HG03045 (cell line): ENCODE measurements at regions not wholly inside any gene's neighbourhood (a gene's known extent, or its start where the extent isn't known, plus 50 kb on each side); places are given as distances from the start of the nearest gene placed in this dataset.
"Not testable (repeated sequence)": the region's sequence is repeated elsewhere in the genome, so short reads cannot be mapped to it uniquely, and the experiment has no call there.

Experiments used
- ATAC-seq: cut with Tn5 transposase; IDR thresholded peaks from one replicate; pipeline ENCODE4 v1.9.1; 2021; ENCODE audit warnings: mild to moderate bottlenecking, moderate library complexity; ENCODE audit not compliant: unreplicated experiment

GRCh38 chr14:28820677-28821076 lies 54.1 kb downstream of the FOXG1 start:
- no peak for ATAC-seq

GRCh38 chr14:28821993-28822392 lies 55.4 kb downstream of the FOXG1 start:
- ATAC-seq = no peak

- ATAC-seq = no peak
Measured at GRCh38 chr14:28823245-28823644, 56.7 kb downstream of the FOXG1 start.

GRCh38 chr14:28830115-28830534 lies 63.5 kb downstream of the FOXG1 start:
- no peak for ATAC-seq

GRCh38 chr14:28831126-28831525 lies 64.5 kb downstream of the FOXG1 start:
- peak; percentile 98 for ATAC-seq

GRCh38 chr14:28842569-28842968 lies 76.0 kb downstream of the FOXG1 start:
- not testable (repeated sequence) for ATAC-seq

GRCh38 chr14:28867571-28867970 lies 101.0 kb downstream of the FOXG1 start:
- ATAC-seq = no peak

- ATAC-seq = no peak
Measured at GRCh38 chr14:28870033-28870564, 103.5 kb downstream of the FOXG1 start.

GRCh38 chr14:28875934-28876571 lies 109.5 kb downstream of the FOXG1 start:
- ATAC-seq = no peak

GRCh38 chr14:28876572-28876945 lies 110.0 kb downstream of the FOXG1 start:
- ATAC-seq = no peak

- ATAC-seq = no peak
Measured at GRCh38 chr14:28877923-28878322, 111.3 kb downstream of the FOXG1 start.

GRCh38 chr14:28879573-28879996 lies 113.0 kb downstream of the FOXG1 start:
- no peak for ATAC-seq

GRCh38 chr14:28886940-28887339 lies 120.4 kb downstream of the FOXG1 start:
- no peak for ATAC-seq

- ATAC-seq = no peak
Measured at GRCh38 chr14:28895389-28895788, 128.8 kb downstream of the FOXG1 start.

- no peak for ATAC-seq
Measured at GRCh38 chr14:28896337-28896736, 129.8 kb downstream of the FOXG1 start.

- no peak for ATAC-seq
Measured at GRCh38 chr14:28901631-28902030, 135.0 kb downstream of the FOXG1 start.

- no peak for ATAC-seq
Measured at GRCh38 chr14:28902930-28903329, 136.3 kb downstream of the FOXG1 start.

- ATAC-seq = no peak
Measured at GRCh38 chr14:28911521-28911920, 144.9 kb downstream of the FOXG1 start.

GRCh38 chr14:28913056-28913455 lies 146.5 kb downstream of the FOXG1 start:
- no peak for ATAC-seq

GRCh38 chr14:28926122-28926521 lies 159.5 kb downstream of the FOXG1 start:
- ATAC-seq = no peak

- no peak for ATAC-seq
Measured at GRCh38 chr14:28931999-28932398, 165.4 kb downstream of the FOXG1 start.

- ATAC-seq = no peak
Measured at GRCh38 chr14:28936601-28937000, 170.0 kb downstream of the FOXG1 start.

GRCh38 chr14:28941758-28942157 lies 175.2 kb downstream of the FOXG1 start:
- ATAC-seq = no peak
